Keratinocyte (primary cell): ENCODE measurements at regions not wholly inside any gene's neighbourhood (a gene's known extent, or its start where the extent isn't known, plus 50 kb on each side); places are given as distances from the start of the nearest gene placed in this dataset.
"Not testable (repeated sequence)": the region's sequence is repeated elsewhere in the genome, so short reads cannot be mapped to it uniquely, and the experiment has no call there.

Experiments used
- DNase-seq: peaks from one replicate; pipeline ENCODE4 v3.0.0-alpha.2; 2011; ENCODE audit warnings: low read depth, missing footprints, low spot score
- FAIRE-seq: peaks from 2 replicates; lab custom pipeline; 2011; peaks lifted over from hg19 to GRCh38; lab: Jason Lieb, UNC
- H2AFZ ChIP-seq: 2 replicates; pipeline ENCODE4 v1.6.0; 2012; ENCODE audit warnings: low read length, control low read depth, inconsistent platforms; ENCODE audit not compliant: control insufficient read depth
- H3K27ac ChIP-seq: 2 replicates; pipeline ENCODE4 v1.5.1; 2011; ENCODE audit warnings: low read length; ENCODE audit not compliant: control insufficient read depth, insufficient read depth
- H3K27me3 ChIP-seq: 3 replicates; pipeline ENCODE4 v1.6.0; 2011; ENCODE audit warnings: low read length; ENCODE audit not compliant: control insufficient read depth, insufficient read depth; ENCODE audit errors: extremely low read depth
- H3K36me3 ChIP-seq, 2 experiments: 2 replicates in 1 of 2; 3 replicates in 1 of 2; pipeline ENCODE4 v1.5.1; 2011; ENCODE audit warnings: low read length in 2 of 2, mild to moderate bottlenecking in 1 of 2; ENCODE audit not compliant: control insufficient read depth in 2 of 2, insufficient read depth in 2 of 2; ENCODE audit errors: extremely low read depth in 1 of 2
- H3K4me1 ChIP-seq: 3 replicates; pipeline ENCODE4 v1.5.1; 2011; ENCODE audit warnings: low read length; ENCODE audit not compliant: control insufficient read depth, insufficient read depth; ENCODE audit errors: extremely low read depth
- H3K4me2 ChIP-seq: 3 replicates; pipeline ENCODE4 v1.6.0; 2011; ENCODE audit warnings: low read depth, low read length; ENCODE audit not compliant: control insufficient read depth, insufficient read depth; ENCODE audit errors: extremely low read depth
- H3K4me3 ChIP-seq, 3 experiments: fragments of 200-600 bp in 1 of 3; sonication (generic) in 1 of 3; 2 replicates in 2 of 3; 3 replicates in 1 of 3; pipeline ENCODE4 v1.5.1; 2011 to 2016; ENCODE audit warnings: low read length in 3 of 3, mild to moderate bottlenecking in 3 of 3, control low read depth in 2 of 3, inconsistent platforms in 1 of 3, low read depth in 1 of 3, mixed read lengths in 1 of 3, mixed run types in 1 of 3, moderate library complexity in 1 of 3; ENCODE audit not compliant: control insufficient read depth in 2 of 3, insufficient read depth in 2 of 3; ENCODE audit errors: extremely low read depth in 1 of 3
- H3K79me2 ChIP-seq: 2 replicates; pipeline ENCODE4 v1.6.0; 2012; ENCODE audit warnings: low read length; ENCODE audit not compliant: control insufficient read depth, insufficient read depth
- H3K9ac ChIP-seq: 3 replicates; pipeline ENCODE4 v1.6.0; 2011; ENCODE audit warnings: low read length; ENCODE audit not compliant: control insufficient read depth, insufficient read depth; ENCODE audit errors: extremely low read depth
- H3K9me1 ChIP-seq: 3 replicates; pipeline ENCODE4 v1.6.0; 2011; ENCODE audit warnings: low read length; ENCODE audit not compliant: control insufficient read depth, insufficient read depth; ENCODE audit errors: extremely low read depth
- H3K9me3 ChIP-seq: 2 replicates; pipeline ENCODE4 v1.5.1; 2012; ENCODE audit warnings: low read depth, low read length; ENCODE audit not compliant: control insufficient read depth
- H4K20me1 ChIP-seq: 3 replicates; pipeline ENCODE4 v1.6.0; 2011; ENCODE audit warnings: low read length; ENCODE audit not compliant: control insufficient read depth, insufficient read depth; ENCODE audit errors: extremely low read depth
- dilution Hi-C: fragments of 300-500 bp; cut with MboI; formaldehyde crosslinking; loops from one replicate; pipeline ENCODE4 v1.7.0; 2020; ENCODE audit warnings: low sequenced_read_pairs; ENCODE audit not compliant: extremely low pct_ligation_motif_present
- TF ChIP-seq, protein P1 (sequence below), 3 experiments: IDR thresholded peaks in 1 of 3; conservative IDR thresholded peaks in 1 of 3; optimal IDR thresholded peaks in 1 of 3; 2 replicates in 2 of 3; 3 replicates in 1 of 3; pipeline versions ENCODE3 to v1.5.1; 2011; ENCODE audit warnings: low read length in 3 of 3, mild to moderate bottlenecking in 3 of 3, moderate library complexity in 2 of 3, control low read depth in 1 of 3, inconsistent platforms in 1 of 3; ENCODE audit not compliant: insufficient read depth in 2 of 3; ENCODE audit errors: extremely low read depth in 1 of 3

DNA sequence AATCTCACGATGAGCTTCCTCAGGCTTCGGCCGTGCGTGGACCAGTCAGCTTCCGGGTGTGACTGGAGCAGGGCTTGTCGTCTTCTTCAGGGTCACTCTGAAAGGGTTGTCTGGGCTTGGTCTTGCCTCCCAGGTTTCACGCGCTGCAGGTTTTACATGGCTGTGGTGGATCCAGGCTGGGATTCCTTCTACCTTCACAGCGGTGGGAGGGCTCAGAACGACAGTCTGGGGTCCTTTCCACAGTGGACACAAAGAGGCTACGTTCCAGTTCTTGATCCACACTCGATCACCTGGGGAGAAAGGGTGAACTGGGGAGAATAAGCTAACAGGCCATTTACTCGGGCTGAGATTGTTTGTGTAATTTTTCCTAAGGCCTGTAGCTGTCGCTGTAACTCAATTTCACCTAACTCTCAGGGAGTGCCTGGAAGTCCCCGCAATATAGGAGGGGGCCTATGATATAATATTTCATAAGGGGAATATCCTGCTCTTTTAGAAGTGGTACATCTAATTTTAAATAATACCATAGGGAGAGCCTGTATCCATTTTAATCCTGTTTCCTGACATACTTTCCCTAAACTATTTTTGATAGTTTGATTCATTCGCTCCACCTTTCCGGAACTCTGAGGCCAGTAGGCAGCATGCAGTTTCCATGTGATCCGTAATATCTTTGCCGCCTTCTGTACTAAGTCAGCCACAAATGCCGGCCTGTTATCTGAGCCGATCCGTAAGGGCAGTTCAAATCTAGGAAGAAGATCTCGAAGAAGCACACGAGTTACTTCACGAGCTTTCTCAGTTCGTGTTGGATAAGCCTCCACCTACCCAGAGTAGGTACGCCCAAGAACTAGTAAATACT is 97.4 kb upstream of the ZNF195 start:
- Histone ChIP-seq H3K4me3 (peak overlapping the region; percentile 1 to 46 (median 14)), H3K4me2 (peak overlapping the region; percentile 74)
- not testable (repeated sequence) for DNase-seq

DNA sequence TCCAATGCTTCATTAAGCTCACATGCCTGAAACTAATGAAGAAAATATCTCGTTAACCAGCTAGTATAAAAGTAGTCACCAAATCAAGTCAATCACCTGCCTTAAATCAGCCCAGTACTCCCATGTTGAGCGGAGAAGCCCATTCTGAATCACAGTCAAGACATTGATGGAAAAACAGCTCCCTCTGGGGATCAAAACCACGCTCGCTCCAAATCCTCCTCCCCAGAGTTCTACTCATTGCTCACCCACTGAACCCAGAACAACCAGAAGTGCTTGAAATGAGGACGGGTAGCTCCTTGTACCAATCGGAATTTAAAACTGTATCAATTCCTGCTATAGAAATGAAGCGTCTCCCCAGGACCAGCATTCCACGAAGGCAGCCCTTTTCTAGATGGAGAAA is 90.0 kb upstream of the ZNF195 start:
- H3K27me3 ChIP-seq, dilution Hi-C loops, H2AFZ ChIP-seq, H3K4me2 ChIP-seq, H3K79me2 ChIP-seq, H3K27ac ChIP-seq, H3K9me1 ChIP-seq, FAIRE-seq, H3K9me3 ChIP-seq, H3K9ac ChIP-seq, H3K36me3 ChIP-seq, H4K20me1 ChIP-seq, H3K4me3 ChIP-seq, DNase-seq, H3K4me1 ChIP-seq: not testable (repeated sequence)

More for the DNA sequence above, 97.4 kb upstream of the ZNF195 start:
- dilution Hi-C loops, H3K4me1 ChIP-seq, H3K9me3 ChIP-seq, H3K27me3 ChIP-seq, H4K20me1 ChIP-seq, H3K9me1 ChIP-seq, FAIRE-seq, H3K36me3 ChIP-seq, H3K79me2 ChIP-seq: not testable (repeated sequence)
- TF ChIP-seq, protein P1, sequence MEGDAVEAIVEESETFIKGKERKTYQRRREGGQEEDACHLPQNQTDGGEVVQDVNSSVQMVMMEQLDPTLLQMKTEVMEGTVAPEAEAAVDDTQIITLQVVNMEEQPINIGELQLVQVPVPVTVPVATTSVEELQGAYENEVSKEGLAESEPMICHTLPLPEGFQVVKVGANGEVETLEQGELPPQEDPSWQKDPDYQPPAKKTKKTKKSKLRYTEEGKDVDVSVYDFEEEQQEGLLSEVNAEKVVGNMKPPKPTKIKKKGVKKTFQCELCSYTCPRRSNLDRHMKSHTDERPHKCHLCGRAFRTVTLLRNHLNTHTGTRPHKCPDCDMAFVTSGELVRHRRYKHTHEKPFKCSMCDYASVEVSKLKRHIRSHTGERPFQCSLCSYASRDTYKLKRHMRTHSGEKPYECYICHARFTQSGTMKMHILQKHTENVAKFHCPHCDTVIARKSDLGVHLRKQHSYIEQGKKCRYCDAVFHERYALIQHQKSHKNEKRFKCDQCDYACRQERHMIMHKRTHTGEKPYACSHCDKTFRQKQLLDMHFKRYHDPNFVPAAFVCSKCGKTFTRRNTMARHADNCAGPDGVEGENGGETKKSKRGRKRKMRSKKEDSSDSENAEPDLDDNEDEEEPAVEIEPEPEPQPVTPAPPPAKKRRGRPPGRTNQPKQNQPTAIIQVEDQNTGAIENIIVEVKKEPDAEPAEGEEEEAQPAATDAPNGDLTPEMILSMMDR (optimal IDR thresholded peaks at IDR 0.05 in 1 of 3, IDR thresholded peaks at IDR 0.05 in 1 of 3, conservative IDR thresholded peaks at IDR 0.05 in 1 of 3; ENCODE audit: extremely low read depth in 1 of 3, insufficient read depth in 2 of 3, low read length in 3 of 3): peak in 2 of 3 experiments; percentile 20 to 28
- H3K9ac ChIP-seq: peak overlapping the region; percentile 69
- peak overlapping the region; percentile 56 for H2AFZ ChIP-seq
- H3K27ac ChIP-seq: peak overlapping the region; percentile 58

DNA sequence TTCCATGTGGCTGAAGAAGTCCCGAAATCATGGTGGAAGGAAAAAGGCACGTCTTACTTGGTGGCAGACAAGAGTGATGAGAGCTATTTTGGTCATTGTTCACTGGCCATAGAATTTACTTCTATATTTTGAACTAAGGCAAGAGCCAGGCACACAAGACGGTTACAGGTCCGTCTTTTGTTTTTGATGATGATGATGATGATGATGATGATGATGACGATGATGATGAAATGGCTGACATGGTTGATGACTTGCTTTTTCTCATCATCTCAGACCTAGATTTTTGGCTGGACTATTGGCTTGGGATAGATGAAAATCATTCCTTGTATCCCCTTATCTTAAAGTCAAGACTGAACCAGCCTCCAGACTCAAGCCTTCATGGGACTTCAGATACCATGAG is 88.7 kb upstream of the ZNF195 start:
- H3K36me3 ChIP-seq, H4K20me1 ChIP-seq, H3K79me2 ChIP-seq, H3K4me2 ChIP-seq, H3K9me1 ChIP-seq, H3K9me3 ChIP-seq, FAIRE-seq, dilution Hi-C loops, DNase-seq, H3K4me1 ChIP-seq, H3K27me3 ChIP-seq, H3K27ac ChIP-seq, H2AFZ ChIP-seq, H3K9ac ChIP-seq, H3K4me3 ChIP-seq: not testable (repeated sequence)

DNA sequence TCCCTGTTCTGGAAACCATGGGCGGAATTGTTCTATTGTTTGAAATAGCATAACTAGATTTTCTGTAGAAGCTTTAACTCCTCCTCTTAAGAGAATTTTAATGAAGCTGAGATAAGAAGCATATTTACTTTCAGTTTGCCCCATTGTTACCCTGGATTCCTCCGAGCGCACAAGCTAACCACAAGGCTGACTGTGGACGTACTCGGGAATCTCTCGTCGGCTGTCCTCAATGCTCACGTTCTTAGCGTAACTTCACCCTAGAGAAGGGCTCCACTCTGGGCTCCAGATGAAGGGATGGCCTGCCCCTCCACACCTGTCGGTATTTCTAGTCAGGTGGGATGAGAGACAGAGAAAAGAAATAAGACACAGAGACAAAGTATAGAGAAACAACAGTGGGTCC is 76.7 kb upstream of the ZNF195 start:
- H3K4me3 ChIP-seq, H3K9me1 ChIP-seq, H3K79me2 ChIP-seq, H3K9me3 ChIP-seq, FAIRE-seq, H3K4me1 ChIP-seq, H3K4me2 ChIP-seq, H2AFZ ChIP-seq, H3K27ac ChIP-seq, DNase-seq, H3K27me3 ChIP-seq, H4K20me1 ChIP-seq, H3K9ac ChIP-seq, H3K36me3 ChIP-seq, dilution Hi-C loops: not testable (repeated sequence)
